GM12878 (cell line): ENCODE measurements at regions not wholly inside any gene's neighbourhood (a gene's known extent, or its start where the extent isn't known, plus 50 kb on each side); places are given as distances from the start of the nearest gene placed in this dataset.

ENCODE experiments used
- CHD2 ChIP-seq: IDR thresholded peaks from 2 replicates; pipeline ENCODE4 v1.6.1; 2011; ENCODE audit warnings: low read depth, low read length, improper control_type of control experiment, borderline replicate concordance
- EED ChIP-seq: sonication (generic); IDR thresholded peaks from 2 replicates; pipeline ENCODE4 v1.6.1; 2016; ENCODE audit warnings: antibody characterized with exemption, low read depth
- NRF1 ChIP-seq: conservative IDR thresholded peaks from 2 replicates; pipeline ENCODE4 v1.6.1; 2011; ENCODE audit warnings: mild to moderate bottlenecking, low read depth, low read length, improper control_type of control experiment
- PML ChIP-seq: IDR thresholded peaks from 2 replicates; pipeline ENCODE4 v1.6.1; 2012; ENCODE audit warnings: low read length, inconsistent platforms
- SPI1 ChIP-seq: IDR thresholded peaks from 2 replicates; pipeline ENCODE4 v1.6.1; 2011; ENCODE audit warnings: low read depth, mild to moderate bottlenecking, low read length, moderate library complexity, borderline replicate concordance; ENCODE audit not compliant: insufficient read depth
- ZSCAN29 ChIP-seq: fragments of 450-650 bp; IDR thresholded peaks from 2 replicates; pipeline ENCODE4 v1.6.1; 2017; ENCODE audit warnings: mild to moderate bottlenecking, moderate library complexity
- TF ChIP-seq, protein P1 (sequence below): fragments of 450-650 bp; IDR thresholded peaks from 2 replicates; pipeline ENCODE4 v1.6.1; 2017; ENCODE audit warnings: mild to moderate bottlenecking
- TF ChIP-seq, protein P2 (sequence below): fragments of 450-650 bp; IDR thresholded peaks from 2 replicates; pipeline ENCODE4 v1.6.1; 2017; ENCODE audit warnings: mild to moderate bottlenecking, moderate library complexity
- TF ChIP-seq, protein P3 (sequence below): fragments of 450-650 bp; IDR thresholded peaks from 2 replicates; pipeline ENCODE4 v1.6.1; 2016; ENCODE audit warnings: mild to moderate bottlenecking
- TF ChIP-seq, protein P4 (sequence below): fragments of 450-650 bp; IDR thresholded peaks from 2 replicates; pipeline ENCODE4 v1.6.1; 2017; ENCODE audit warnings: borderline replicate concordance
- TF ChIP-seq, protein P5 (sequence below): fragments of 450-650 bp; IDR thresholded peaks from 2 replicates; pipeline ENCODE4 v1.6.1; 2017; ENCODE audit warnings: mild to moderate bottlenecking, moderate library complexity
- TF ChIP-seq, protein P6 (sequence below): fragments of 450-650 bp; conservative IDR thresholded peaks from 2 replicates; pipeline ENCODE4 v1.6.1; 2017; ENCODE audit warnings: mild to moderate bottlenecking, moderate library complexity

DNA sequence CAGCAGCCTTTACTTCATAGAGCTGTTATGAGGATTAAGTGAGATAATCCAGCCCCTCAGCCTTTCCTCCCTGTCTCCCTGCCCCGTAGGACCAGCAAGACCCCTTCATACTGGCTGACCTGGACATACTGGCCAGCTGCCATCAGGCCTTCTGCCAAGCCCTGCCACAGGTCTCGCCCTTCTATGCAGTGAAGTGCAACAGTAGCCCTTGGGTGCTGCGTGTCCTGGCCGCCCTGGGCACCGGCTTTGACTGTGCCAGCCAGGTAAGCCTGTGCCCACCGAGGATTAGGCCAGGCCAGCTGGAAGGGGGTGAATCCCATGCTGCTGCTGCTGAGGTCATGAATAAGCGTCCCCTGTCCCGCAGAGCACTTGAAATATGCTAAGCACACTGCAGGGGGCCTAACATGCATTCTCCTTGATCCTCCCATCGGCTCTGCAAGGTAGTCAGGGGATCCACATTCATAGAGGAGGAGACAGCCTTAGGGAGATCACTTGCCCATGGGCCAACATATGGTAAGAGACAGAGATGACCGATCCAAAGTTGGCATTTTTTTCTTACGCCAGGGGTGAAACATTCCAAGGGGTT, 73.3 kb upstream of the TINAGL1 start (continued):
- TF ChIP-seq, protein P1, sequence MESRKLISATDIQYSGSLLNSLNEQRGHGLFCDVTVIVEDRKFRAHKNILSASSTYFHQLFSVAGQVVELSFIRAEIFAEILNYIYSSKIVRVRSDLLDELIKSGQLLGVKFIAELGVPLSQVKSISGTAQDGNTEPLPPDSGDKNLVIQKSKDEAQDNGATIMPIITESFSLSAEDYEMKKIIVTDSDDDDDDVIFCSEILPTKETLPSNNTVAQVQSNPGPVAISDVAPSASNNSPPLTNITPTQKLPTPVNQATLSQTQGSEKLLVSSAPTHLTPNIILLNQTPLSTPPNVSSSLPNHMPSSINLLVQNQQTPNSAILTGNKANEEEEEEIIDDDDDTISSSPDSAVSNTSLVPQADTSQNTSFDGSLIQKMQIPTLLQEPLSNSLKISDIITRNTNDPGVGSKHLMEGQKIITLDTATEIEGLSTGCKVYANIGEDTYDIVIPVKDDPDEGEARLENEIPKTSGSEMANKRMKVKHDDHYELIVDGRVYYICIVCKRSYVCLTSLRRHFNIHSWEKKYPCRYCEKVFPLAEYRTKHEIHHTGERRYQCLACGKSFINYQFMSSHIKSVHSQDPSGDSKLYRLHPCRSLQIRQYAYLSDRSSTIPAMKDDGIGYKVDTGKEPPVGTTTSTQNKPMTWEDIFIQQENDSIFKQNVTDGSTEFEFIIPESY = no peak
- TF ChIP-seq, protein P2, sequence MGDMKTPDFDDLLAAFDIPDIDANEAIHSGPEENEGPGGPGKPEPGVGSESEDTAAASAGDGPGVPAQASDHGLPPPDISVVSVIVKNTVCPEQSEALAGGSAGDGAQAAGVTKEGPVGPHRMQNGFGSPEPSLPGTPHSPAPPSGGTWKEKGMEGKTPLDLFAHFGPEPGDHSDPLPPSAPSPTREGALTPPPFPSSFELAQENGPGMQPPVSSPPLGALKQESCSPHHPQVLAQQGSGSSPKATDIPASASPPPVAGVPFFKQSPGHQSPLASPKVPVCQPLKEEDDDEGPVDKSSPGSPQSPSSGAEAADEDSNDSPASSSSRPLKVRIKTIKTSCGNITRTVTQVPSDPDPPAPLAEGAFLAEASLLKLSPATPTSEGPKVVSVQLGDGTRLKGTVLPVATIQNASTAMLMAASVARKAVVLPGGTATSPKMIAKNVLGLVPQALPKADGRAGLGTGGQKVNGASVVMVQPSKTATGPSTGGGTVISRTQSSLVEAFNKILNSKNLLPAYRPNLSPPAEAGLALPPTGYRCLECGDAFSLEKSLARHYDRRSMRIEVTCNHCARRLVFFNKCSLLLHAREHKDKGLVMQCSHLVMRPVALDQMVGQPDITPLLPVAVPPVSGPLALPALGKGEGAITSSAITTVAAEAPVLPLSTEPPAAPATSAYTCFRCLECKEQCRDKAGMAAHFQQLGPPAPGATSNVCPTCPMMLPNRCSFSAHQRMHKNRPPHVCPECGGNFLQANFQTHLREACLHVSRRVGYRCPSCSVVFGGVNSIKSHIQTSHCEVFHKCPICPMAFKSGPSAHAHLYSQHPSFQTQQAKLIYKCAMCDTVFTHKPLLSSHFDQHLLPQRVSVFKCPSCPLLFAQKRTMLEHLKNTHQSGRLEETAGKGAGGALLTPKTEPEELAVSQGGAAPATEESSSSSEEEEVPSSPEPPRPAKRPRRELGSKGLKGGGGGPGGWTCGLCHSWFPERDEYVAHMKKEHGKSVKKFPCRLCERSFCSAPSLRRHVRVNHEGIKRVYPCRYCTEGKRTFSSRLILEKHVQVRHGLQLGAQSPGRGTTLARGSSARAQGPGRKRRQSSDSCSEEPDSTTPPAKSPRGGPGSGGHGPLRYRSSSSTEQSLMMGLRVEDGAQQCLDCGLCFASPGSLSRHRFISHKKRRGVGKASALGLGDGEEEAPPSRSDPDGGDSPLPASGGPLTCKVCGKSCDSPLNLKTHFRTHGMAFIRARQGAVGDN = no peak
- TF ChIP-seq EED (no peak), PML (no peak), SPI1 (no peak), NRF1 (no peak), ZSCAN29 (no peak), CHD2 (no peak)
- TF ChIP-seq, protein P3, sequence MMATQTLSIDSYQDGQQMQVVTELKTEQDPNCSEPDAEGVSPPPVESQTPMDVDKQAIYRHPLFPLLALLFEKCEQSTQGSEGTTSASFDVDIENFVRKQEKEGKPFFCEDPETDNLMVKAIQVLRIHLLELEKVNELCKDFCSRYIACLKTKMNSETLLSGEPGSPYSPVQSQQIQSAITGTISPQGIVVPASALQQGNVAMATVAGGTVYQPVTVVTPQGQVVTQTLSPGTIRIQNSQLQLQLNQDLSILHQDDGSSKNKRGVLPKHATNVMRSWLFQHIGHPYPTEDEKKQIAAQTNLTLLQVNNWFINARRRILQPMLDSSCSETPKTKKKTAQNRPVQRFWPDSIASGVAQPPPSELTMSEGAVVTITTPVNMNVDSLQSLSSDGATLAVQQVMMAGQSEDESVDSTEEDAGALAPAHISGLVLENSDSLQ = no peak
- TF ChIP-seq, protein P4, sequence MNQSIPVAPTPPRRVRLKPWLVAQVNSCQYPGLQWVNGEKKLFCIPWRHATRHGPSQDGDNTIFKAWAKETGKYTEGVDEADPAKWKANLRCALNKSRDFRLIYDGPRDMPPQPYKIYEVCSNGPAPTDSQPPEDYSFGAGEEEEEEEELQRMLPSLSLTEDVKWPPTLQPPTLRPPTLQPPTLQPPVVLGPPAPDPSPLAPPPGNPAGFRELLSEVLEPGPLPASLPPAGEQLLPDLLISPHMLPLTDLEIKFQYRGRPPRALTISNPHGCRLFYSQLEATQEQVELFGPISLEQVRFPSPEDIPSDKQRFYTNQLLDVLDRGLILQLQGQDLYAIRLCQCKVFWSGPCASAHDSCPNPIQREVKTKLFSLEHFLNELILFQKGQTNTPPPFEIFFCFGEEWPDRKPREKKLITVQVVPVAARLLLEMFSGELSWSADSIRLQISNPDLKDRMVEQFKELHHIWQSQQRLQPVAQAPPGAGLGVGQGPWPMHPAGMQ = no peak
- TF ChIP-seq, protein P5, sequence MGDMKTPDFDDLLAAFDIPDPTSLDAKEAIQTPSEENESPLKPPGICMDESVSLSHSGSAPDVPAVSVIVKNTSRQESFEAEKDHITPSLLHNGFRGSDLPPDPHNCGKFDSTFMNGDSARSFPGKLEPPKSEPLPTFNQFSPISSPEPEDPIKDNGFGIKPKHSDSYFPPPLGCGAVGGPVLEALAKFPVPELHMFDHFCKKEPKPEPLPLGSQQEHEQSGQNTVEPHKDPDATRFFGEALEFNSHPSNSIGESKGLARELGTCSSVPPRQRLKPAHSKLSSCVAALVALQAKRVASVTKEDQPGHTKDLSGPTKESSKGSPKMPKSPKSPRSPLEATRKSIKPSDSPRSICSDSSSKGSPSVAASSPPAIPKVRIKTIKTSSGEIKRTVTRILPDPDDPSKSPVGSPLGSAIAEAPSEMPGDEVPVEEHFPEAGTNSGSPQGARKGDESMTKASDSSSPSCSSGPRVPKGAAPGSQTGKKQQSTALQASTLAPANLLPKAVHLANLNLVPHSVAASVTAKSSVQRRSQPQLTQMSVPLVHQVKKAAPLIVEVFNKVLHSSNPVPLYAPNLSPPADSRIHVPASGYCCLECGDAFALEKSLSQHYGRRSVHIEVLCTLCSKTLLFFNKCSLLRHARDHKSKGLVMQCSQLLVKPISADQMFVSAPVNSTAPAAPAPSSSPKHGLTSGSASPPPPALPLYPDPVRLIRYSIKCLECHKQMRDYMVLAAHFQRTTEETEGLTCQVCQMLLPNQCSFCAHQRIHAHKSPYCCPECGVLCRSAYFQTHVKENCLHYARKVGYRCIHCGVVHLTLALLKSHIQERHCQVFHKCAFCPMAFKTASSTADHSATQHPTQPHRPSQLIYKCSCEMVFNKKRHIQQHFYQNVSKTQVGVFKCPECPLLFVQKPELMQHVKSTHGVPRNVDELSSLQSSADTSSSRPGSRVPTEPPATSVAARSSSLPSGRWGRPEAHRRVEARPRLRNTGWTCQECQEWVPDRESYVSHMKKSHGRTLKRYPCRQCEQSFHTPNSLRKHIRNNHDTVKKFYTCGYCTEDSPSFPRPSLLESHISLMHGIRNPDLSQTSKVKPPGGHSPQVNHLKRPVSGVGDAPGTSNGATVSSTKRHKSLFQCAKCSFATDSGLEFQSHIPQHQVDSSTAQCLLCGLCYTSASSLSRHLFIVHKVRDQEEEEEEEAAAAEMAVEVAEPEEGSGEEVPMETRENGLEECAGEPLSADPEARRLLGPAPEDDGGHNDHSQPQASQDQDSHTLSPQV = no peak
- TF ChIP-seq, protein P6, sequence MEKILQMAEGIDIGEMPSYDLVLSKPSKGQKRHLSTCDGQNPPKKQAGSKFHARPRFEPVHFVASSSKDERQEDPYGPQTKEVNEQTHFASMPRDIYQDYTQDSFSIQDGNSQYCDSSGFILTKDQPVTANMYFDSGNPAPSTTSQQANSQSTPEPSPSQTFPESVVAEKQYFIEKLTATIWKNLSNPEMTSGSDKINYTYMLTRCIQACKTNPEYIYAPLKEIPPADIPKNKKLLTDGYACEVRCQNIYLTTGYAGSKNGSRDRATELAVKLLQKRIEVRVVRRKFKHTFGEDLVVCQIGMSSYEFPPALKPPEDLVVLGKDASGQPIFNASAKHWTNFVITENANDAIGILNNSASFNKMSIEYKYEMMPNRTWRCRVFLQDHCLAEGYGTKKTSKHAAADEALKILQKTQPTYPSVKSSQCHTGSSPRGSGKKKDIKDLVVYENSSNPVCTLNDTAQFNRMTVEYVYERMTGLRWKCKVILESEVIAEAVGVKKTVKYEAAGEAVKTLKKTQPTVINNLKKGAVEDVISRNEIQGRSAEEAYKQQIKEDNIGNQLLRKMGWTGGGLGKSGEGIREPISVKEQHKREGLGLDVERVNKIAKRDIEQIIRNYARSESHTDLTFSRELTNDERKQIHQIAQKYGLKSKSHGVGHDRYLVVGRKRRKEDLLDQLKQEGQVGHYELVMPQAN = no peak
